SK-N-SH treated with all-trans-retinoic acid at 6 μM for 48 hours (cell line): ENCODE measurements at regions not wholly inside any gene's neighbourhood (a gene's known extent, or its start where the extent isn't known, plus 50 kb on each side); places are given as distances from the start of the nearest gene placed in this dataset.

ENCODE experiments used
- ATAC-seq: fragments of 200-7000 bp; cut with Tn5 transposase; 3 replicates; pipeline ENCODE4 v1.9.1; 2020; ENCODE audit warnings: mild to moderate bottlenecking, moderate library complexity
- ARNTL ChIP-seq: fragments of 450-650 bp; formaldehyde crosslinking; IDR thresholded peaks from 2 replicates; pipeline ENCODE4 v1.5.0; 2020; ENCODE audit warnings: low read depth, mild to moderate bottlenecking, moderate library complexity, borderline replicate concordance
- ESRRG ChIP-seq: fragments of 250-450 bp; sonication (Bioruptor Pico); IDR thresholded peaks from 2 replicates; pipeline ENCODE4 v1.6.1; 2021; ENCODE audit warnings: mild to moderate bottlenecking
- GLIS3 ChIP-seq: fragments of 250-450 bp; sonication (Bioruptor Pico); IDR thresholded peaks from 2 replicates; pipeline ENCODE4 v1.5.0; 2020; ENCODE audit warnings: mild to moderate bottlenecking, moderate library complexity
- ISL1 ChIP-seq: fragments of 250-450 bp; sonication (Bioruptor Pico); IDR thresholded peaks from 2 replicates; pipeline ENCODE4 v2.1.2; 2022; ENCODE audit warnings: mild to moderate bottlenecking, moderate library complexity
- OSR1 ChIP-seq: fragments of 250-450 bp; sonication (Bioruptor Pico); IDR thresholded peaks from 2 replicates; pipeline ENCODE4 v1.8.0; 2022; ENCODE audit warnings: moderate library complexity, mild to moderate bottlenecking, inconsistent platforms
- RARB ChIP-seq: fragments of 250-450 bp; sonication (Bioruptor Pico); IDR thresholded peaks from 2 replicates; pipeline ENCODE4 v1.8.0; 2021; ENCODE audit warnings: mild to moderate bottlenecking, moderate library complexity
- SNAI2 ChIP-seq: fragments of 250-450 bp; sonication (Bioruptor Pico); IDR thresholded peaks from 2 replicates; pipeline ENCODE4 v1.5.0; 2020; ENCODE audit warnings: mild to moderate bottlenecking, moderate library complexity
- TOX ChIP-seq: fragments of 250-450 bp; sonication (Bioruptor Pico); IDR thresholded peaks from 2 replicates; pipeline ENCODE4 v1.8.0; 2021; ENCODE audit warnings: mild to moderate bottlenecking, moderate library complexity, borderline replicate concordance
- ZC3H10 ChIP-seq: fragments of 250-450 bp; sonication (Bioruptor Pico); IDR thresholded peaks from 2 replicates; pipeline ENCODE4 v1.5.1; 2021; ENCODE audit warnings: mild to moderate bottlenecking, moderate library complexity
- ZNF565 ChIP-seq: fragments of 450-650 bp; formaldehyde crosslinking; conservative IDR thresholded peaks from 2 replicates; pipeline ENCODE4 v1.5.0; 2020; ENCODE audit warnings: low read depth, mild to moderate bottlenecking, moderate library complexity
- ZNF70 ChIP-seq: fragments of 450-650 bp; formaldehyde crosslinking; IDR thresholded peaks from 2 replicates; pipeline ENCODE4 v1.5.0; 2020; ENCODE audit warnings: mild to moderate bottlenecking, moderate library complexity
- TF ChIP-seq, protein P1 (sequence below): fragments of 250-450 bp; sonication (Bioruptor Pico); IDR thresholded peaks from 2 replicates; pipeline ENCODE4 v1.5.1; 2020; ENCODE audit warnings: low read depth, mild to moderate bottlenecking, moderate library complexity
- TF ChIP-seq, protein P2 (sequence below): fragments of 250-450 bp; sonication (Bioruptor Pico); IDR thresholded peaks from 2 replicates; pipeline ENCODE4 v1.8.0; 2021; ENCODE audit warnings: low read depth, mild to moderate bottlenecking, moderate library complexity, borderline replicate concordance
- TF ChIP-seq, protein P3 (sequence below): fragments of 250-450 bp; sonication (Bioruptor Pico); IDR thresholded peaks from 2 replicates; pipeline ENCODE4 v1.5.1; 2021; ENCODE audit warnings: mild to moderate bottlenecking, moderate library complexity
- TF ChIP-seq, protein P4 (sequence below): fragments of 250-450 bp; sonication (Bioruptor Pico); IDR thresholded peaks from 2 replicates; pipeline ENCODE4 v1.5.0; 2020; ENCODE audit warnings: mild to moderate bottlenecking, moderate library complexity
- TF ChIP-seq, protein P5 (sequence below): fragments of 250-450 bp; sonication (Bioruptor Pico); IDR thresholded peaks from 2 replicates; pipeline ENCODE4 v1.8.0; 2020; ENCODE audit warnings: mild to moderate bottlenecking, moderate library complexity, borderline replicate concordance

DNA sequence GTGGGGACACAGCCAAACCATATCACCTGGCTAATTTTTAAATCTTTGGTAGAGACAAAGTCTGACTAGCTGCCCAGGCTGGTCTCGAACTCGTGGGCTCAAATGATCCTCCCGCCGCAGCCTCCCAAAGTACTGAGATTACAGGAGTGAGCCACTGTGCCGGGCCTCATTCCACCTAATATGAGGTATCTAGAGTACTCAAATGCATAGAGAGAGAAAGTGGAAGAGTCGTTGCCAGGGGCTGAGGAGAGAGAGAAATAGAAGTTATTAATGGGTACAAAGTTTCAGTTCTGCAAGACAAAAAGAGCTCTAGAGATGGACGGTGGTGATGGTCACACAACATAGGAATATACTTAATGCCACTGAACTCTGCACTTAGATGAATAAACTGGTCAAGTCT, 119.6 kb downstream of the TOMM20 start (continued):
- TF ChIP-seq GLIS3 (CRISPR knock-in tag) (no peak), ESRRG (CRISPR knock-in tag) (no peak), SNAI2 (CRISPR knock-in tag) (no peak), ARNTL (CRISPR knock-in tag) (no peak)
- TF ChIP-seq, protein P1, sequence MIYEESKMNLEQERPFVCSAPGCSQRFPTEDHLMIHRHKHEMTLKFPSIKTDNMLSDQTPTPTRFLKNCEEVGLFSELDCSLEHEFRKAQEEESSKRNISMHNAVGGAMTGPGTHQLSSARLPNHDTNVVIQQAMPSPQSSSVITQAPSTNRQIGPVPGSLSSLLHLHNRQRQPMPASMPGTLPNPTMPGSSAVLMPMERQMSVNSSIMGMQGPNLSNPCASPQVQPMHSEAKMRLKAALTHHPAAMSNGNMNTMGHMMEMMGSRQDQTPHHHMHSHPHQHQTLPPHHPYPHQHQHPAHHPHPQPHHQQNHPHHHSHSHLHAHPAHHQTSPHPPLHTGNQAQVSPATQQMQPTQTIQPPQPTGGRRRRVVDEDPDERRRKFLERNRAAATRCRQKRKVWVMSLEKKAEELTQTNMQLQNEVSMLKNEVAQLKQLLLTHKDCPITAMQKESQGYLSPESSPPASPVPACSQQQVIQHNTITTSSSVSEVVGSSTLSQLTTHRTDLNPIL, result no peak

DNA sequence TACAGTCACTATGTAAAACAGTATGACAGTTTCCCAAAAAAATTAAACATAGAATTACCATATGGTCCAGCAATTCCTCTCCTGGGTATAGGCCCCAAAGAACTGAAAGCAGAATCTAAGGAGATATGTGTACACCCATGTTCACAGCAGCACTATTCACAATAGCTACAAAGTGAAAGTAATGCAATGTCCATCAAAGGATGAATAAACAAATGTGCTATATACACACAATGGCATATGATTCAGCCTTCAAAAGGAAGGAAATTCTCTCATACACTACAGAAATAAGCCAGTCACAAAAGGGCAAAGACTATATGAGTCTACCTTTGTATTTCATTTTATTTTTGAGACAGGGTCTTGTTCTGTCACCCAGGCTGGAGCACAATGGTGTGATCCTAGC, 120.4 kb downstream of the TOMM20 start:
- TF ChIP-seq, protein P2, sequence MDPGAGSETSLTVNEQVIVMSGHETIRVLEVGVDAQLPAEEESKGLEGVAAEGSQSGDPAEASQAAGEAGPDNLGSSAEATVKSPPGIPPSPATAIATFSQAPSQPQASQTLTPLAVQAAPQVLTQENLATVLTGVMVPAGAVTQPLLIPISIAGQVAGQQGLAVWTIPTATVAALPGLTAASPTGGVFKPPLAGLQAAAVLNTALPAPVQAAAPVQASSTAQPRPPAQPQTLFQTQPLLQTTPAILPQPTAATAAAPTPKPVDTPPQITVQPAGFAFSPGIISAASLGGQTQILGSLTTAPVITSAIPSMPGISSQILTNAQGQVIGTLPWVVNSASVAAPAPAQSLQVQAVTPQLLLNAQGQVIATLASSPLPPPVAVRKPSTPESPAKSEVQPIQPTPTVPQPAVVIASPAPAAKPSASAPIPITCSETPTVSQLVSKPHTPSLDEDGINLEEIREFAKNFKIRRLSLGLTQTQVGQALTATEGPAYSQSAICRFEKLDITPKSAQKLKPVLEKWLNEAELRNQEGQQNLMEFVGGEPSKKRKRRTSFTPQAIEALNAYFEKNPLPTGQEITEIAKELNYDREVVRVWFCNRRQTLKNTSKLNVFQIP, result no peak
- TF ChIP-seq ZNF565 (CRISPR knock-in tag), result no peak
- TF ChIP-seq RARB, result no peak
- TF ChIP-seq ISL1 (CRISPR knock-in tag), result no peak
- TF ChIP-seq, protein P3, sequence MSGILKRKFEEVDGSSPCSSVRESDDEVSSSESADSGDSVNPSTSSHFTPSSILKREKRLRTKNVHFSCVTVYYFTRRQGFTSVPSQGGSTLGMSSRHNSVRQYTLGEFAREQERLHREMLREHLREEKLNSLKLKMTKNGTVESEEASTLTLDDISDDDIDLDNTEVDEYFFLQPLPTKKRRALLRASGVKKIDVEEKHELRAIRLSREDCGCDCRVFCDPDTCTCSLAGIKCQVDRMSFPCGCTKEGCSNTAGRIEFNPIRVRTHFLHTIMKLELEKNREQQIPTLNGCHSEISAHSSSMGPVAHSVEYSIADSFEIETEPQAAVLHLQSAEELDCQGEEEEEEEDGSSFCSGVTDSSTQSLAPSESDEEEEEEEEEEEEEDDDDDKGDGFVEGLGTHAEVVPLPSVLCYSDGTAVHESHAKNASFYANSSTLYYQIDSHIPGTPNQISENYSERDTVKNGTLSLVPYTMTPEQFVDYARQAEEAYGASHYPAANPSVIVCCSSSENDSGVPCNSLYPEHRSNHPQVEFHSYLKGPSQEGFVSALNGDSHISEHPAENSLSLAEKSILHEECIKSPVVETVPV, result no peak
- TF ChIP-seq ZC3H10, result no peak
- TF ChIP-seq, all 23 proteins: peak for 0
- no peak for ATAC-seq

DNA sequence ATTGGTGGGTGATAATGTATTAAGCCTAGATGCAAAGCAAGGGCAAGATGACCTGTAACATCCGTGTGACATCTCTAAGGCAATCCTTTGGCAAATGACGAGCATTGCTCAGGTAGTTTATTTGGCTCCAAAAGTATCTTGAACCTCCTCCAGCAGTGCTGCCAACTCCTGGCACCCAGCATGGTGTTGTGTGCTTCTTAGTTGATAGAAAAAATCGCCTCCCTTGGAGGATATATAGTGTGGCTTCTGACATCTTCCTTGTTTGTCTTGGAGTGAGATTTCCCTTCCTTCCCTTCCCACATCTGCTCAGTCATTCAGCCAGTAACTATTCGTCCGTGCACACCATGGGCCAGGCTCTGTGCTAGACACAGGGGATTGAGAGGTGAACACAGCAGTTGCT, 121.8 kb downstream of the TOMM20 start:
- TF ChIP-seq OSR1 (CRISPR knock-in tag) (no peak), ARNTL (CRISPR knock-in tag) (no peak), ZNF70 (CRISPR knock-in tag) (no peak), TOX (CRISPR knock-in tag) (no peak), ZNF565 (CRISPR knock-in tag) (no peak), ESRRG (CRISPR knock-in tag) (no peak), SNAI2 (CRISPR knock-in tag) (no peak)
- TF ChIP-seq, protein P4, sequence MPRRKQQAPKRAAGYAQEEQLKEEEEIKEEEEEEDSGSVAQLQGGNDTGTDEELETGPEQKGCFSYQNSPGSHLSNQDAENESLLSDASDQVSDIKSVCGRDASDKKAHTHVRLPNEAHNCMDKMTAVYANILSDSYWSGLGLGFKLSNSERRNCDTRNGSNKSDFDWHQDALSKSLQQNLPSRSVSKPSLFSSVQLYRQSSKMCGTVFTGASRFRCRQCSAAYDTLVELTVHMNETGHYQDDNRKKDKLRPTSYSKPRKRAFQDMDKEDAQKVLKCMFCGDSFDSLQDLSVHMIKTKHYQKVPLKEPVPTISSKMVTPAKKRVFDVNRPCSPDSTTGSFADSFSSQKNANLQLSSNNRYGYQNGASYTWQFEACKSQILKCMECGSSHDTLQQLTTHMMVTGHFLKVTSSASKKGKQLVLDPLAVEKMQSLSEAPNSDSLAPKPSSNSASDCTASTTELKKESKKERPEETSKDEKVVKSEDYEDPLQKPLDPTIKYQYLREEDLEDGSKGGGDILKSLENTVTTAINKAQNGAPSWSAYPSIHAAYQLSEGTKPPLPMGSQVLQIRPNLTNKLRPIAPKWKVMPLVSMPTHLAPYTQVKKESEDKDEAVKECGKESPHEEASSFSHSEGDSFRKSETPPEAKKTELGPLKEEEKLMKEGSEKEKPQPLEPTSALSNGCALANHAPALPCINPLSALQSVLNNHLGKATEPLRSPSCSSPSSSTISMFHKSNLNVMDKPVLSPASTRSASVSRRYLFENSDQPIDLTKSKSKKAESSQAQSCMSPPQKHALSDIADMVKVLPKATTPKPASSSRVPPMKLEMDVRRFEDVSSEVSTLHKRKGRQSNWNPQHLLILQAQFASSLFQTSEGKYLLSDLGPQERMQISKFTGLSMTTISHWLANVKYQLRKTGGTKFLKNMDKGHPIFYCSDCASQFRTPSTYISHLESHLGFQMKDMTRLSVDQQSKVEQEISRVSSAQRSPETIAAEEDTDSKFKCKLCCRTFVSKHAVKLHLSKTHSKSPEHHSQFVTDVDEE (CRISPR knock-in tag), result no peak
- TF ChIP-seq, protein P1, result no peak
- TF ChIP-seq, protein P3, result no peak
- TF ChIP-seq, protein P5, sequence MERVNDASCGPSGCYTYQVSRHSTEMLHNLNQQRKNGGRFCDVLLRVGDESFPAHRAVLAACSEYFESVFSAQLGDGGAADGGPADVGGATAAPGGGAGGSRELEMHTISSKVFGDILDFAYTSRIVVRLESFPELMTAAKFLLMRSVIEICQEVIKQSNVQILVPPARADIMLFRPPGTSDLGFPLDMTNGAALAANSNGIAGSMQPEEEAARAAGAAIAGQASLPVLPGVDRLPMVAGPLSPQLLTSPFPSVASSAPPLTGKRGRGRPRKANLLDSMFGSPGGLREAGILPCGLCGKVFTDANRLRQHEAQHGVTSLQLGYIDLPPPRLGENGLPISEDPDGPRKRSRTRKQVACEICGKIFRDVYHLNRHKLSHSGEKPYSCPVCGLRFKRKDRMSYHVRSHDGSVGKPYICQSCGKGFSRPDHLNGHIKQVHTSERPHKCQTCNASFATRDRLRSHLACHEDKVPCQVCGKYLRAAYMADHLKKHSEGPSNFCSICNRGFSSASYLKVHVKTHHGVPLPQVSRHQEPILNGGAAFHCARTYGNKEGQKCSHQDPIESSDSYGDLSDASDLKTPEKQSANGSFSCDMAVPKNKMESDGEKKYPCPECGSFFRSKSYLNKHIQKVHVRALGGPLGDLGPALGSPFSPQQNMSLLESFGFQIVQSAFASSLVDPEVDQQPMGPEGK, result no peak
- TF ChIP-seq, protein P2, result no peak
- no peak for ATAC-seq
